ENCODE measurements at regions not wholly inside any gene's neighbourhood (a gene's known extent, or its start where the extent isn't known, plus 50 kb on each side); places are given as distances from the start of the nearest gene placed in this dataset.
"Not testable (repeated sequence)": the region's sequence is repeated elsewhere in the genome, so short reads cannot be mapped to it uniquely, and the experiment has no call there.

GRCh38 chr20:53672484-53673129 lies 79.0 kb upstream of the ZNF217 start:
- intact Hi-C loops (cut with DNase I), result no loop called here
- DNase-seq (ENCODE audit: low spot score), result no peak

GRCh38 chr20:53671370-53671769 lies 77.7 kb upstream of the ZNF217 start:
- no peak for DNase-seq (ENCODE audit: low spot score)
- intact Hi-C loops (cut with DNase I), result no loop called here

- DNase-seq (ENCODE audit: low spot score); intact Hi-C loops (cut with DNase I): not testable (repeated sequence)
These were observed 76.1 kb upstream of the ZNF217 start for GRCh38 chr20:53669517-53670313.

- no peak for DNase-seq (ENCODE audit: low spot score)
- intact Hi-C loops (cut with DNase I), result no loop called here
These were observed 75.4 kb upstream of the ZNF217 start for GRCh38 chr20:53668992-53669391.

GRCh38 chr20:53666144-53666543 lies 72.5 kb upstream of the ZNF217 start:
- intact Hi-C loops (cut with DNase I), result no loop called here
- DNase-seq (ENCODE audit: low spot score), result no peak

- intact Hi-C loops (cut with DNase I), result no loop called here
These were observed 70.5 kb upstream of the ZNF217 start for GRCh38 chr20:53664121-53664520.

GRCh38 chr20:53663521-53663920 lies 69.9 kb upstream of the ZNF217 start:
- intact Hi-C loops (cut with DNase I); DNase-seq (ENCODE audit: low spot score): not testable (repeated sequence)

More at GRCh38 chr20:53664121-53664520, 70.5 kb upstream of the ZNF217 start:
- DNase-seq (ENCODE audit: low spot score), result no peak

- intact Hi-C loops (cut with DNase I), result no loop called here
- DNase-seq (ENCODE audit: low spot score), result no peak
These were observed 69.0 kb upstream of the ZNF217 start for GRCh38 chr20:53662595-53662994.

GRCh38 chr20:53660947-53661381 lies 67.3 kb upstream of the ZNF217 start:
- intact Hi-C loops (cut with DNase I), result no loop called here
- no peak for DNase-seq (ENCODE audit: low spot score)

GRCh38 chr20:53660078-53660909 lies 66.7 kb upstream of the ZNF217 start:
- no peak for DNase-seq (ENCODE audit: low spot score)
- intact Hi-C loops (cut with DNase I), result no loop called here

- intact Hi-C loops (cut with DNase I), result no loop called here
These were observed 65.3 kb upstream of the ZNF217 start for GRCh38 chr20:53658973-53659372.

GRCh38 chr20:53658322-53658721 lies 64.7 kb upstream of the ZNF217 start:
- intact Hi-C loops (cut with DNase I), result no loop called here

More at GRCh38 chr20:53658973-53659372, 65.3 kb upstream of the ZNF217 start:
- DNase-seq (ENCODE audit: low spot score), result no peak

GRCh38 chr20:53657732-53658131 lies 64.1 kb upstream of the ZNF217 start:
- intact Hi-C loops (cut with DNase I), result no loop called here
- DNase-seq (ENCODE audit: low spot score), result no peak

More at GRCh38 chr20:53658322-53658721, 64.7 kb upstream of the ZNF217 start:
- DNase-seq (ENCODE audit: low spot score), result no peak

- no peak for DNase-seq (ENCODE audit: low spot score)
- intact Hi-C loops (cut with DNase I), result no loop called here
These were observed 63.6 kb upstream of the ZNF217 start for GRCh38 chr20:53657279-53657678.

- intact Hi-C loops (cut with DNase I), result no loop called here
- DNase-seq (ENCODE audit: low spot score), result no peak
These were observed 62.9 kb upstream of the ZNF217 start for GRCh38 chr20:53656293-53657202.

- intact Hi-C loops (cut with DNase I), result no loop called here
- DNase-seq (ENCODE audit: low spot score), result no peak
These were observed 62.1 kb upstream of the ZNF217 start for GRCh38 chr20:53655625-53656292.

- intact Hi-C loops (cut with DNase I), result no loop called here
These were observed 61.4 kb upstream of the ZNF217 start for GRCh38 chr20:53654932-53655624.

GRCh38 chr20:53654521-53654920 lies 60.9 kb upstream of the ZNF217 start:
- DNase-seq (ENCODE audit: low spot score); intact Hi-C loops (cut with DNase I): not testable (repeated sequence)

More at GRCh38 chr20:53654932-53655624, 61.4 kb upstream of the ZNF217 start:
- DNase-seq (ENCODE audit: low spot score), result no peak

All from cardiac septum (tissue), 1 donor.